HUDEP-2 (cell line): ENCODE measurements at regions not wholly inside any gene's neighbourhood (a gene's known extent, or its start where the extent isn't known, plus 50 kb on each side); places are given as distances from the start of the nearest gene placed in this dataset.
"Not testable (repeated sequence)": the region's sequence is repeated elsewhere in the genome, so short reads cannot be mapped to it uniquely, and the experiment has no call there.

Experiments used
- DNase-seq, 76 experiments: peaks; one replicate each; lab custom pipeline; 2025; ENCODE audit not compliant: unreplicated experiment in 76 of 76; lab: John Stamatoyannopoulos, UW

DNA sequence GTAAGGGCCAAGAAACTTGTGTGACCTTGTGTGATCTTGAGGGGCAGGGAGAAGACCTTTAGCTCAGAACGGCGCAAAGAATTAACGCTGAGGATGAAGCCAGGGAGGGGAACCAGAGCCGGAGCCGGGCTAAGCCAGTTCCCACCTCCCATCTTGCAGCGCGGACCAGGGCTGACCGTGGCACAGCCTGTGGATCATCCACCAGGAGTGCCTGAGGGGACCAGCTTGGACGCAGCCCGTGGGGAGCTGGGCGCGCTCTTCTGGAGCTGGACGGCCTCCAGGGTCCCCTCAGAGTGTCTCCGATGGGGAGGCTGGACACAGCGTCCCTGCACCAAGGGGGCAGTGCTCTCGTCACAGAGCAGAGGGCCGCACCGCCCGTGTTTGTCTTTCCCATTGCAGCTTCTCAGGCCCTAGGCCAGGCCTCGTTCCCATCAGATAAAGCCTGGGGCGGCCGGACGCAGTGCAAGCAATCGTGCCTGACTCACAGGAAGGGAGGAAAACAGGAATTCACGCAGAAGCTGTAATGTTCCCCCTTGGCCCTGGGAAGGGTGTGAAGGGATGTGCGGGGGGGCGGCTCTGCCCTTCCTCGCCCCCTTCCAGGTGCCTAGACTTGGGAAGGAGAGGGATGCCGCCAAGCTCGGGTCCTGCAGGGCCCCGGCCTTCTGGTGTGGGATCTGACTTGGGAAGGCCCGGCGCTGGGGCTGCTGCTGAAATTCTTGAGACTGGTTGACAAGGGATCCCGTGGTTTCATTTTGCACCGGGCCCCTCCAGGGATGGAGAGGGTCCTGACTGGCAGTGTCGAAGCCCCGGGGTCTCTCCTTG lies 144.9 kb downstream of the NPIPB11 start:
- DNase-seq, result not testable (repeated sequence)

DNA sequence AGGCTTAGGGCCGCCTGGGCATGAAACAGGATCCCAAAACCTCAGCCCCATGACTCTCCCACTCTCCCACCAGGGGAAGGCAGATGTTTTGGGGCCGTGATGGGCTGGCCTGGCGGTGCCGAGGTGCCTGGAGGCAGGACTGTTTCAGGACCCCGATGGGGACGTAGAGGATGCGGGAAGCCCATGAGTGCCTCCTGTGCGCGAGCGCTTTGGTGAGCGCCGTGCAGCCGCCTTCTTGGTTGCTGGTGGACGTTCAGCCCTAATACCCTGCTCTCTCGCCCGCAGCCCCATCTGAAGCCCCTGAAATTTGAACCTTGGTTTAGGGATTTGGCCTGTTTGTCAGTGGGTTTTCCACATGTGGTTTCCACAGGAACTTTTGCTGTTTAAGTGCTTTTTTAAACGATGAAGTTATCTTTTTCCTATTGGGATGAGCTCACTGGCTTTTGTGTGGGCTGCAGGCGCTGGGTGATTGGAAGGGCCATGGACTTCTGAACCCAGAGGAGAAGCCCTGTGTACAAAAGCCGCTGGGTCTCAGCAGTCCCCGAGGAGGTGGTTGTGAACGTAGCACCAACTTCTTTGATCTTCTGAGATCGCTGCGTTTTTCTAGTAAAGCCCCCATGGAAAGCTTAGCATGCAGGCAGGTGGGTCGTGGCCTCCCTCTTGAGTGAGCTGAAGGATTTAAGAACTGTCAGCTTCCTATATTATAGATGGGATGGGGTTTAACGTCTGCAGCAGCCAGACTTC lies 145.7 kb downstream of the NPIPB11 start:
- DNase-seq, result not testable (repeated sequence)

DNA sequence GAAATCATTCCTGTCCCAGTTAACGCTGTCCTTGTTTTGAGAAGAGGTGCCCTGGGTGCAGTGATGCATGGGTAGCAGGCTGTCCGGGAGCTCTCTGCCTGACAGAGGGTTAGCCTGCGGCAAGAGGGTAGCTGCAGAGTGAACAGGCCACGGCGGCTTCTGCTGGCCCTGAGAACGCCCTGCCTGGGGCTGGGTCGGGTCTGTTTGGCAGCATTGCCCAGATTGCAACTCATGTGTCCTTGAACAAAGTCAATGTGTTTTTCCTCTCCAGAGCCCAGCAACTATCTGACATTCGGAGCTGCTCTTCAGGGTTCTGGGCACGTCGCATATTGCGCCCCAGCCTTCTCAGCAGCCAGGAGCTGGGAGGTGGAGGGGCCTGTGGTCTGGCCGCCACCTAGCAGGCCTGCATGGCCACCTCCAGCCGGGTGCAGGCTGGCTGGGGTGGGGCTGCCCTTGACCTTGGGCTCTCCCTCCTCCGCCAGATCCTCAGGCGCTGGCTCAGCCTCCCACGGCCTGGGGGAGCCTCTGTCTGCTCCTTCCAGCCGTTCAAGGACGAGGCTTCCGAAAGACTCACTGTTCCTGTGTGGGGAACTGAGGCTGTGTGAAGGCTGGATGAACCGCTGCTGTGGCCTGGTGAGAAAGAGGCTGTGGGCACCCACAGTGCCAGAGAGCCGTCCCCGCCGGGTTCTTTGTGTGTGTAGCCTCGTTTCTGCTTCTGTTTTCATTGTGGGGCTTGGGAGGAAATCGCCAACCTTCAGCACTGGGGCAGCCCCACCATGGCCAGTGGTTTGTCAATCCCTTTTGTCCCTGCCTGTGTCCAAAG lies 146.7 kb downstream of the NPIPB11 start:
- DNase-seq, result not testable (repeated sequence)

DNA sequence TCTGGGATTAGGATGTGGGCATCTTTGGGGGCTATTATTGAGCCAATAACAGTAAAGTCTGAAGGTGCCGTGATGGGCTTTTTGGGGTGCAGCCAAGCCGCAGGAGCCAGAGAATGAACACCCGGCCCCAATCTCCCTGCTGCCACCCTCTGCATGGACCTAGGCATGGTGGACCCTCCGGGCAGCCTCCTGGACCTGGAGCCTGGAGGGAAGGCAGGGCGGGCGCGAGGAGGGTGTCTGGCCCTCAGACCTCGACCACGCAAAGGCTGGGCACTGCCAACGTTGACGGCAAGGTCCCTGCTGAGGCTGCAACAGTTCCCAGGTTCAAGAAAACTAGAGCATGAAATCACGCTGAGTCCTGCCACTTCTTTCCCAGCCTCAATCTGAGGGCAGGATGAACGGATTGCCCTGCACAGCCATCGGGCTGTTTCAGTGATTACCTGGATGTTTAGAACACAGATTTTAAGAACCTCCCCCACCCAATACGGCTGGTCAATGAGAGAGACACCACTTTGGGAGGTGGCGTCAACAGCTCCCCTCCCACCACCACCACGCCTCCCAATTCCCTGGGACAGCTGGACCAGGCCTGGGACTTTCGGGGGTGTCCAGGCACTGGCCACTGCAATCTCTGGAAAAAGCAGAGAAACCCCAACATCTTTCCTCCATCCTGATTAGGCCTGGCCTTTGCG lies 147.4 kb downstream of the NPIPB11 start:
- DNase-seq, result not testable (repeated sequence)

DNA sequence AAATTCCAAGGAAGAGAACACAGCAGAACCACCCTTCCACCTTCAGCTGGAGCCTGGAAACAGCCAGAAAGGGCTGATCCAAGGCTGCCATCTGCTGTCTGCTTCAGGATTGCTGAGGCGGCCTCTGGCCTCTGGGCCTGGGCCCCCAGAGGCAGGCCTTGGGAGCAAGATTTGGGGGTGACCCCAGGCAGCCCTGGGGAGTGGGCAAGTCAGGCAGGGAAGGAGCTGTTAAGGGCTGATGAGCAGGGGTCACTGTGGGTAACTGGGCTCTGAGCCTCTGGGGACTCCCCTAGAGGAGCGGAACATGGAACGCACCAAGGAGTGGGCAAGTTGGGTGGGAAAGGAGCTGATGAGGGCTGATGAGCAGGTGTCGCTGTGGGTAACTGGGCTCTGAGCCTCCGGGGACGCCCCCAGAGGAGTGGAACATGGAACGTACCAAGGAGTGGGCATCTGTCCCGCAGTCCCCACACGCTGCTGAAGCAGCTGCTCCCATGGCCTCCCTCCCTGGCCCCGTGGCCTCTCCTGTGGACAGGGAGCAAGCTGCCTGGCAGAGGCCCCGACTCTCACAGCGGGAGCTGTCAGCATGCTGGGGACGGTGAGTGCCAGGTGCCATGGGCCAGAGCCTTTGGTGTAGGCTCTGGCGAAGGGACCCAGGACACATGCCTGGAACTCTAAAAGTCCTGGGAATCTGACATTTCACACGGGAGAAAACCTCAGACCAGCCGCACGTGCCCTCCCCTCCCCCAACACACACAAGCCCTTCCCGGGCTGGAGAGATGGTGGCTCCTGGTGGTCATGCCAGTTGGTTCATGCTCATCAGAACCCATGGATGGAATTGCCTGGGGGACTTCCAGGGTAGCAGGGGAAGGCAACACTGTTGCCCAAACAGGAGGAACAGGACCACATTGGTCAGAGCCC lies 148.8 kb downstream of the NPIPB11 start:
- not testable (repeated sequence) for DNase-seq

DNA sequence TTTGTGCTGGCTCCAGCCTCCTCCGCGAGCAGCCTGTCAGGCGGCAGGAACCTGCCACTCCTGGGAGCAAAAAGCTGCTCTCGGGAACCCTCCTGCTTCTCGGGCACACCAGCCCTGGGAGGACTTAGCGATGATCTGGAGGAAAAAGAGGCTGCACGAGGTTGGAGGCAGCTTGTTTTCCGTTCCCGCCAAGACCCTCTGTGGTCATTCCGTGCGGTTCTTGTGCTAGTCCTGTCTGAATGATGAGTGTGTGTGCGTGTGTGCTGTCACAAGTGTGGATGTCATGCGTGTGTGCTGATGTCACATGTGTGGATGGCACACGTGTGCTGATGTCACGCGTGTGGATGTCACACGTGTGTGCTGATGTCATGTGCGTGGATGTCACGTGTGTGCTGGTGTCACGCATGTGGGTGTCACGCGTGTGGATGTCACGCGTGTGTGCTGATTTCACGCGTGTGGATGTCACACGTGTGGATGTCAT lies 150.0 kb downstream of the NPIPB11 start:
- no peak for DNase-seq

DNA sequence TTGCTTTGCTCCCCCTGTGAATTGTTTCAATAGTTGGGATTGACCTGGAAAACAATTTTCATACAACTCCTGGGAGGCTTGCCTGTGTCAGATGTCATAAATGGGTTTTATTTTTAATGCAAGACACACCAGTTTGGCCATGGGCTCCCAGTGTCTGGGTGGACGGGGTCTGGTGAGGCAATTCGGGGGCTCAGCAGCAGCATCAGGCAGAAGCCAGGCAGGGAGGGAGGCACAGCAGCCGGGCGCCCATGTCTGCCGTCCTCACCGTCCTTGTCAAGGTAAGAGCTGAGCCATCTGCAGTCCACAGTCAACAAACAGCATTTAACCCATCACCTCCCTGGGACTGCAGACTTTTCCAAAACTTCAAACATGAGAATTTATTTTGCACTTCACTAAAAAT lies 150.6 kb downstream of the NPIPB11 start:
- not testable (repeated sequence) for DNase-seq

DNA sequence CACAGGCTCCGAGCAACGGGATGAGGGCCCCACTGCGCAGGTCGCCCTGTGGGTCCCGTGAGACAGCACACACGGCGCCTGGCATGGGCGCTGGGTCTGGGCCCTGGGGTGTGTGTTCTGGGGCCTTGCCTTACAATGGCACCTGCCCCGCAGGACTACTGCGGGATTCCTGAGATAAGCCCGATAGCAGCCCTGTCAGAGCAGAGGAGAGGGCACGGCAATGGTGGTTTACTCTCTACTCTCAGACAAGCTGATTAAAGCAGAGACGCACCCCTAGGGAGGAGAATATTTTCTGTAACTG lies 151.1 kb downstream of the NPIPB11 start:
- DNase-seq, result not testable (repeated sequence)

DNA sequence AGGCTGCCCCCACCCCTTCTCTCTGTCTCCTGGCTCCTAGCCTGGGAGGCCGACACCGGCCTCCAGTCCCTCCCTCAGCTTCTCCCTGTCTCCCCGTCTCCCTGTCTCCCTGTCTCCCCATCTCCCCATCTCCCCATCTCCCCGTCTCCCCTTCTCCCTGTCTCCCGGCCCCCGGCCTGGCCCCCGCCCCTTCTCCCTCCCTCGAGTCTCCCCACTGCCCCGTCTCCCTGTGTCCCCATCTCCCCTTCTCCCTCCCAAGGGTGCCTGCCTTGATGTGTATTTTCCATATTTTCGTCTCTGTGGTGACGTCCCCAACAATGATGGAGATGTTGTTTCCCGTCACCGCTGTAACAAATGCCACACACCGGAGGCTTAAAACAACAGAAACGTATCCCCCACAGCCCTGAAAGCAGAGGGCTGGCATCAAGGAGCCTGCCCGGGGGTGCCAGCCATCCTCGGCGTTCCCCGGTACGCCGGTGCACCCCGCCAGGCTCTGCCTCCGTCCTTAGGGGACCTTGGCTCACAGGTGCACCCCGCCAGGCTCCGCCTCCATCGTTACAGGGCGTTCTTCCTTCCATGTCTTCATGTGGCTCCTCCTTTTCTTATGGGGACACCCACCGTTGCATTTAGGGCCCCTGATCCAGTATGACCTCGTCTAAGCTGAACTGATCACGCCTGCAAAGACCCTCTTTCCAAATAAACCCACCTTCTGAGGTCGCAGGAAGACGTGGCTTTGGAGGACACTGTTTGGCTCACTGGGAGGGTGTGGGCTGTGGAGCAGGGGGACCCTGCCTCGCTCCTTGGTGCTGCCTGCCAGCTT lies 151.6 kb downstream of the NPIPB11 start:
- DNase-seq, result no peak

DNA sequence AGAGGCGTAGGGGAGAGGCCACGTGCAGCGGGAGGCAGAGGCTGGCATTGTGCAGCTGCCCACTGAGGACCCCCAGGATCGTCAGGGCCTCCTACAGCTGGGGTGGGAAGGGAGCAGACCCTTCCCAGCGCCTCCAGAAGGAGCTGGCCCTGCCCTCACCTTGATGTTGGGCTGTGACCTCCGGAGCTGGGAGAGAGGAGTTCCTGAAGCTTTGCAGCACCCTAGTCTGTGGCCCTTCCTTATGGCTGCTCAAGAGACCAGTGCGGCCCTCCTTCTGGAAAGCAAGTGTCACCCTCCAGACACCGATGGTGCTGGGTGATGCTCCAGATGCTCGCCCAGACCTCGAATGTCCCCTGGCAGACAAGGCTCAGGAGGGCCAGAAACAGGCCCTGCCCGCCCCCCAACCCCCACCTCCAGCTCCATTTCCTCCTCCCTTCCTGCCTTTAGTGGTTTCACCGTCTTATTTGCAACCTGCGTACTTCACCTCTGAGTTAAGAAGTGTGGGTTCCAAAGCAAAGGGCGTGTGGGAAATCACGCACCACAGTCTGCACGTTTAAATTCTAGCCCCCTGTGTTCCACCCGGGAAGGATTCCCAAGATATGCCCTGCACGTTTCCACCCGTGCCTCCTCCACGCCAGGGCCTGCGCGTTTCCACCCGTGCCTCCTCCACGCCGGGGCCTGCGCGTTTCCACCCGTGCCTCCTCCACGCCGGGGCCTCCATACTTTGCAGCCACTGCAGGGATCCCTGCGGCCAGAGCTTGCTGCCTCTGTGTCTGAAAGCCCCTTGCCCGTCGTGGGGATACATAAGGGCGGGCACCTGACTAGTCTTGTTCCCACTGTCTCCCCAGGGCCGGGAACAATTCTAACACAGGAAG lies 152.6 kb downstream of the NPIPB11 start:
- DNase-seq, result not testable (repeated sequence)

DNA sequence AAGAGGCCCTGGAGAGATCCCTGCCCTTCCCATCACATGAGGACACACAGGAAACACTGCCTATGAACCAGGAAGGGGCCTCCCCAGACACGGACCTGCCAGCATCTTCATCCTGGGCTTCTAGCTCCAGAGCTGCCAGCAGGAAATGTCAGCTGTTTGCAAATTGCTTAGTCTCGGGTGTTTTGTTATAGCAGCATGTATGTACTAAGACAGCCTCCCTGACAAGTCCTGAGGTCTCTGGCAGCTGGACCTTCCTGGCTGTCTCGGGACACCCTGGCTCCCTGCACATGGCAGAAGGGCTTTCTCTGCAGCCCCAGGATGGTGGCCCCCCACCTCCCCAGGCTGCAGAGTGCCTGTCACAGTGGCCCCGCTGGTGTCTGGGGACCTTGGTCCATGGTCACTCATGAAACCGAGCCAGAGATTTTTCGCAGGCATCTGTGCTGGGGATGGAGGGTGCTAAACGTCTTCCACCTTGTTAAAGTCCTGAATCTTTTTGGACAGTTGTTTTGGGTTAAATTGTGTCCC lies 153.4 kb downstream of the NPIPB11 start:
- DNase-seq, result not testable (repeated sequence)

DNA sequence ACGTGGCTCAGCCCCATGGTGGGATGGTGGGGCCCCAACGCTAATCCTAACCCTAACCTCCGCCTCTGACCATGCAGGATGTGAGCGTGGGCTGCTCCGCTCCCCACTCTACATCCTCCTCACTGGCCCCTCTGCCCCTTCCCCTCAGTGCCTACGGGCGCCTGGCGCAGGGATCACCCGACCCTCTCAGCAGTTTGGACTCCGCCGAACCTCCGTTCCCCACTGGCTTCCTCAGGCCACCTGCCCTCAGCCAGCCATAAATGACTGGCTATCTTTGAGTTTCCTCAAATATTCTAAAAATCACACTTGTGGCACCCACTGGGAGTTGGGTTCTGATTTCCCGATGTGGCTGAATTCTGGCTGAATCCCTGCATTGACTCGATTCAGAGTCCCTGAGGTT lies 154.2 kb downstream of the NPIPB11 start:
- not testable (repeated sequence) for DNase-seq

DNA sequence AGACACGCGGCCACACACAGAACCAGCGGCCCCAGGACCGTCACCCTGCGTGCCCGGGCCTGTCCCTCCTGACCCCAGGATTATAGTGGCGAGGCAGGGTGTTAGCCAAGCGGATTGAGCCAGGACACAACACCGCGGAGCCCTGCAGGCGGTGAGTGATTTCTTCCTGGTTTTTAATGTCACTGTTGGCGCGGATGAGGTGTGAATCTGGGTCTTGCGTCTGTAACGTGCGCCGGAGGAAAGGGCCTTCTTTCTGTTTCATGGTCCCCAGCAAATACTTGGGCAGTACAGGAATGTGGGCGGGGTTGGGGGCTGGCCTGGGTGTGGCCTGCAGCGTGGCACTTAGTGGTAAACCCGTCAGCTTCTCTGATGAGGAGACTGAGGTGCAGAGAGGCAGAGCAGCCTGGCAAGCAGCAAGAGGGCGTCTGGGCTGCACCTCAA lies 154.9 kb downstream of the NPIPB11 start:
- DNase-seq, result not testable (repeated sequence)

DNA sequence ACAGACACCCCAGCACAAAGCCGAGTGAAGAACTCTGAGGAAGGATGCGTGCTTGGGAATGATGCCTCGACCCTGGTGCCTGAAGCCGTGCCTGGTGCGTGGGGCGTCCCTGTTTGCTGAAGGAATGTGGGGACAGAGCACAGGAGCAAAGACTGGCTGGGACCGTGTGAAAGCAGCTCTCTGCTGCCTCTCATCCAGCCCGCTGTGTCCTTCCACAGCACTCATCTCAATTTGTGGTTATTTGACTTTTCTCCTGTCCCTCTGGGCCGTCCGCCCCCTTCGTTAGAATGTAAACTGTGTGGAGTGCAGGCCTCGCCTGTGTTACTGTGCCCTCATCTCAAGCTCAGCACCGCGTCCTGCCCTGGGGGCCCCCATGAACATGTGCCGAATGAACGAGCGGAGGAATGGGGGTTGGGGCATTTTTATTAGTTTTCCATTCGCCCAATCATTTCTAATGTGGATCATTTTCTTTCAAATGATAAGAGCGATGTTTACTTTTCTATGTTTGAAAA lies 155.5 kb downstream of the NPIPB11 start:
- DNase-seq, result not testable (repeated sequence)

DNA sequence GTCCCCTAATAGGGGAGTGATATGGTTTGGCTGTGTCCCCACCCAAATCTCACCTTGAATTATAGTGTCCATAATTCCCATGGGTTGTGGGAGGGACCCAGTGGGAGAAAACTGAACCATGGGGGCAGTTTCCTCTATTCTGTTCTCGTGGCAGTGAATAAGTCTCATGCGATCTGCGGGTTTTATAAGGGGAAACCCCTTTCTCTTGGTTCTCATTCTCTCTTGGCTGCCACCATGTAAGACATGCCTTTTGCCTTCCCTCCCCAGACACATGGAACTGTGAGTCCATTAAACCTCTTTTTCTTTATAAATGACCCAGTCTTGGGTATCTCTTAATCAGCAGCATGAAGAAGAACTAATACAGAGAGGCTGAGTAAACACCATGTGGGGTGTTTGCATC lies 156.0 kb downstream of the NPIPB11 start:
- DNase-seq, result not testable (repeated sequence)

DNA sequence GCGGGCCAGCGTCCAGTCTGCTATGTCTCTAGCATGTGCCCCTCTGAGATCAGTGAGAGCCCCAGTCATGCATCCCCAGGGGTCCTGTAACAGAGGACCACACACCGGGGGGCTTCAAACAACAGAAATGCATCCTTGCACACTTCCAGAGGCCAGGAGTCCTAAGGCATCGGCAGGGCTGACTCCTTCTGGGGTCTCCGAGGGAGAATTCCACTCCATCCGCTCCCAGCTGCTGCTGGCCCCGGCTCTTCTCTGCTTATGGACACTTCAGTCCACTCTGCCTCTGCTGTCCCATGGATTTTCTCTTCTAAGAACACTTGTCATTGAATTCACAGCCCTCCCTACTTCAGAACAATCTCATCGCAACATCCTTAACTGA lies 157.6 kb downstream of the NPIPB11 start:
- not testable (repeated sequence) for DNase-seq

DNA sequence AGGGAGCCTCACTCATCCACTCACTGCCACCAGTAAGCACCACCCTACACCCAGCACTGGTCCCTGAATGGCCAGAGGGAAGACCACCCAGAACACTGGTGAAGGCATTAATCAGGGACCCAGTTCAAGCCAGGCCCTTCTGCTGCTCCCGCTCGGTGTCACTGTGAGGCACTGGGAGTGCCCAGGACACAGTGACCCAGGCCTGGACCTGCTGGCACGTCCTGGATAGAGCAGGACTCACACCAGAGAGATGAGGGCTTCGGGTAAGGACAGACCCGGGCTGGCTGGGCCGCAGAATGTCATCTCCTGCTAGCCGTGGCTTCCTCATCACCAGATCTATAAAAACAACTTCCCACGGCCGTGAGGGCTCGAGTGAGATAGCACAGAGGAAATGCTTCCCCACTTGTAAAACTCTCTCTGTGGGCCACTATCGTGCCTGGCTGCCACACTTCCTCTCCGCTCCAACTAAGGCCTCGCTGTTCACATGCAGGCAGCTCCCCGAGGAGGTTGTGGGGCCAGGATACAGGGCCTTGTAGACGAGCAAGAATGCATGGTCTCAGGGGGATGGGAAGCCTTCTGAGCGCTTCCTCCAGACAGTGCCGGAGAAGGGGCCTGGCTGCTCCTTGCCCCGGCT lies 158.1 kb downstream of the NPIPB11 start:
- not testable (repeated sequence) for DNase-seq
